Mammary epithelial cell (primary cell): ENCODE measurements at regions not wholly inside any gene's neighbourhood (a gene's known extent, or its start where the extent isn't known, plus 50 kb on each side); places are given as distances from the start of the nearest gene placed in this dataset.

Source experiments
- CTCF ChIP-seq, 2 donors: IDR thresholded peaks in 1 of 2; conservative IDR thresholded peaks in 1 of 2; 2 replicates each; pipeline ENCODE4 v1.5.1; 2011 to 2012; ENCODE audit warnings: inconsistent platforms in 2 of 2, low read length in 2 of 2, mild to moderate bottlenecking in 2 of 2, control low read depth in 1 of 2, low read depth in 1 of 2; ENCODE audit not compliant: insufficient read depth in 1 of 2; ENCODE audit errors: extremely low read depth in 1 of 2
- EZH2 ChIP-seq: IDR thresholded peaks from 2 replicates; pipeline ENCODE4 v1.6.1; 2012; ENCODE audit warnings: low read length, inconsistent platforms, borderline replicate concordance

GRCh38 chr2:35819033-35819432 lies 536.5 kb upstream of the CRIM1 start:
- TF ChIP-seq CTCF (conservative IDR thresholded peaks at IDR 0.05 in 1 of 2, IDR thresholded peaks at IDR 0.05 in 1 of 2; ENCODE audit: extremely low read depth in 1 of 2, insufficient read depth in 1 of 2, low read depth in 1 of 2, low read length in 2 of 2), result no peak
- TF ChIP-seq EZH2, result no peak
